ENCODE measurements at regions not wholly inside any gene's neighbourhood (a gene's known extent, or its start where the extent isn't known, plus 50 kb on each side); places are given as distances from the start of the nearest gene placed in this dataset.

- TF ChIP-seq GATA3 (IDR thresholded peaks at IDR 0.05; ENCODE audit: low read depth, low read length) (no peak), GATA2 (IDR thresholded peaks at IDR 0.05; ENCODE audit: low read depth, low read length) (no peak)
Measured at GRCh38 chr1:67604778-67605177, 80.2 kb upstream of the GADD45A start.

GRCh38 chr1:67605209-67605780 lies 79.7 kb upstream of the GADD45A start:
- no peak for TF ChIP-seq GATA3 (IDR thresholded peaks at IDR 0.05; ENCODE audit: low read depth, low read length)
- TF ChIP-seq GATA2 (IDR thresholded peaks at IDR 0.05; ENCODE audit: low read depth, low read length) = no peak

GRCh38 chr1:67607286-67607685 lies 77.7 kb upstream of the GADD45A start:
- TF ChIP-seq GATA3 (IDR thresholded peaks at IDR 0.05; ENCODE audit: low read depth, low read length) (no peak), GATA2 (IDR thresholded peaks at IDR 0.05; ENCODE audit: low read depth, low read length) (no peak)

- TF ChIP-seq GATA2 (IDR thresholded peaks at IDR 0.05; ENCODE audit: low read depth, low read length) = no peak
- no peak for TF ChIP-seq GATA3 (IDR thresholded peaks at IDR 0.05; ENCODE audit: low read depth, low read length)
Measured at GRCh38 chr1:67607699-67608098, 77.3 kb upstream of the GADD45A start.

GRCh38 chr1:67608661-67609576 lies 76.1 kb upstream of the GADD45A start:
- TF ChIP-seq GATA3 (IDR thresholded peaks at IDR 0.05; ENCODE audit: low read depth, low read length) = peak; percentile 60; the same call in 1 of the 2 replicates
- peak; percentile 82 for TF ChIP-seq GATA2 (IDR thresholded peaks at IDR 0.05; ENCODE audit: low read depth, low read length)

- TF ChIP-seq GATA2 (IDR thresholded peaks at IDR 0.05; ENCODE audit: low read depth, low read length) (no peak), GATA3 (IDR thresholded peaks at IDR 0.05; ENCODE audit: low read depth, low read length) (no peak)
Measured at GRCh38 chr1:67609577-67610341, 75.2 kb upstream of the GADD45A start.

GRCh38 chr1:67610450-67610849 lies 74.6 kb upstream of the GADD45A start:
- TF ChIP-seq GATA3 (IDR thresholded peaks at IDR 0.05; ENCODE audit: low read depth, low read length) = no peak
- TF ChIP-seq GATA2 (IDR thresholded peaks at IDR 0.05; ENCODE audit: low read depth, low read length) = no peak

- TF ChIP-seq GATA2 (IDR thresholded peaks at IDR 0.05; ENCODE audit: low read depth, low read length) (no peak), GATA3 (IDR thresholded peaks at IDR 0.05; ENCODE audit: low read depth, low read length) (no peak)
Measured at GRCh38 chr1:67611846-67612245, 73.2 kb upstream of the GADD45A start.

- no peak for TF ChIP-seq GATA3 (IDR thresholded peaks at IDR 0.05; ENCODE audit: low read depth, low read length)
- TF ChIP-seq GATA2 (IDR thresholded peaks at IDR 0.05; ENCODE audit: low read depth, low read length) = no peak
Measured at GRCh38 chr1:67612788-67613241, 72.2 kb upstream of the GADD45A start.

GRCh38 chr1:67614511-67614934 lies 70.5 kb upstream of the GADD45A start:
- TF ChIP-seq GATA2 (IDR thresholded peaks at IDR 0.05; ENCODE audit: low read depth, low read length) (no peak), GATA3 (IDR thresholded peaks at IDR 0.05; ENCODE audit: low read depth, low read length) (no peak)

GRCh38 chr1:67615886-67616285 lies 69.1 kb upstream of the GADD45A start:
- TF ChIP-seq GATA3 (IDR thresholded peaks at IDR 0.05; ENCODE audit: low read depth, low read length) (no peak), GATA2 (IDR thresholded peaks at IDR 0.05; ENCODE audit: low read depth, low read length) (no peak)

GRCh38 chr1:67616394-67616985 lies 68.5 kb upstream of the GADD45A start:
- TF ChIP-seq GATA2 (IDR thresholded peaks at IDR 0.05; ENCODE audit: low read depth, low read length) = no peak
- no peak for TF ChIP-seq GATA3 (IDR thresholded peaks at IDR 0.05; ENCODE audit: low read depth, low read length)

- TF ChIP-seq GATA3 (IDR thresholded peaks at IDR 0.05; ENCODE audit: low read depth, low read length) (no peak), GATA2 (IDR thresholded peaks at IDR 0.05; ENCODE audit: low read depth, low read length) (no peak)
Measured at GRCh38 chr1:67618285-67619018, 66.5 kb upstream of the GADD45A start.

Measured in SH-SY5Y (cell line).